Endometrium (tissue), 2 donors: ENCODE measurements at regions not wholly inside any gene's neighbourhood (a gene's known extent, or its start where the extent isn't known, plus 50 kb on each side); places are given as distances from the start of the nearest gene placed in this dataset.

ENCODE experiments used
- FAIRE-seq: peaks from 2 replicates; lab custom pipeline; 2012; peaks lifted over from hg19 to GRCh38; lab: Jason Lieb, UNC
- donor health status: control.
- donor health status: control.

GRCh38 chr2:104321116-104321795 lies 532.7 kb upstream of the POU3F3 start:
- FAIRE-seq: no peak

GRCh38 chr2:104321796-104322349 lies 532.0 kb upstream of the POU3F3 start:
- FAIRE-seq: no peak

GRCh38 chr2:104332731-104333130 lies 521.2 kb upstream of the POU3F3 start:
- FAIRE-seq: no peak

GRCh38 chr2:104337869-104338268 lies 516.0 kb upstream of the POU3F3 start:
- no peak for FAIRE-seq

- FAIRE-seq: no peak
Observed at GRCh38 chr2:104340162-104340561, 513.8 kb upstream of the POU3F3 start.

- no peak for FAIRE-seq
Observed at GRCh38 chr2:104340879-104341828, 512.8 kb upstream of the POU3F3 start.

- no peak for FAIRE-seq
Observed at GRCh38 chr2:104344306-104344705, 509.6 kb upstream of the POU3F3 start.

GRCh38 chr2:104344985-104345384 lies 508.9 kb upstream of the POU3F3 start:
- FAIRE-seq: no peak

- no peak for FAIRE-seq
Observed at GRCh38 chr2:104358122-104358521, 495.8 kb upstream of the POU3F3 start.

- FAIRE-seq: no peak
Observed at GRCh38 chr2:104361414-104361813, 492.5 kb upstream of the POU3F3 start.

GRCh38 chr2:104368089-104368488 lies 485.8 kb upstream of the POU3F3 start:
- no peak for FAIRE-seq

- FAIRE-seq: no peak
Observed at GRCh38 chr2:104371087-104371781, 482.7 kb upstream of the POU3F3 start.

GRCh38 chr2:104375206-104375605 lies 478.7 kb upstream of the POU3F3 start:
- no peak for FAIRE-seq

- no peak for FAIRE-seq
Observed at GRCh38 chr2:104378853-104379374, 475.0 kb upstream of the POU3F3 start.

GRCh38 chr2:104384961-104385360 lies 469.0 kb upstream of the POU3F3 start:
- FAIRE-seq: no peak

- no peak for FAIRE-seq
Observed at GRCh38 chr2:104385743-104386142, 468.2 kb upstream of the POU3F3 start.

- FAIRE-seq: no peak
Observed at GRCh38 chr2:104388296-104388695, 465.6 kb upstream of the POU3F3 start.

GRCh38 chr2:104402825-104403224 lies 451.1 kb upstream of the POU3F3 start:
- no peak for FAIRE-seq

- FAIRE-seq: no peak
Observed at GRCh38 chr2:104404526-104404925, 449.4 kb upstream of the POU3F3 start.

GRCh38 chr2:104405623-104406022 lies 448.3 kb upstream of the POU3F3 start:
- FAIRE-seq: no peak

- FAIRE-seq: no peak
Observed at GRCh38 chr2:104406261-104406726, 447.6 kb upstream of the POU3F3 start.

GRCh38 chr2:104407641-104408040 lies 446.3 kb upstream of the POU3F3 start:
- no peak for FAIRE-seq
